NCI-H82 (cell line): ENCODE measurements at regions not wholly inside any gene's neighbourhood (a gene's known extent, or its start where the extent isn't known, plus 50 kb on each side); places are given as distances from the start of the nearest gene placed in this dataset.
"Not testable (repeated sequence)": the region's sequence is repeated elsewhere in the genome, so short reads cannot be mapped to it uniquely, and the experiment has no call there.

Experiments
- DNase-seq: peaks from one replicate; lab custom pipeline; 2025; lab: John Stamatoyannopoulos, UW

DNA sequence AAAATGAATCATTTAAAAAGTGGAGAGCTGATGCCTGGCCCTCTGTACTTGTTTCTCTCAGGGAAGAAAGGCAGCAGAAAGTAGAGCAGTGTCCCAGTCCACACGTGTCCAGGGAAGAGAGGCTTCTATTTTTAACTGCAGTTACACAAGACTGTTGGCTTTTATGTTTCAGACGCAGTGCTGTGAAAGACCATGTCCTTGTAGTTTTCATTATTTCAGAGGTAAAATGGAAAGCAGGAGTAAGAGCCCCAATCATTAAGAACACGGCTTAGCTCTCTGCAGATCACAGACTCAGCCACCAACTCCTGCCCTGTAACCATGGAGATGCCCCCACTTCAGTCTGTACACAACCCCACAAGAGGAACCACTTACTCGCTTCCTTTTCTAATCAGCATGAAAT, 336.3 kb downstream of the DAD1 start:
- DNase-seq: no peak

DNA sequence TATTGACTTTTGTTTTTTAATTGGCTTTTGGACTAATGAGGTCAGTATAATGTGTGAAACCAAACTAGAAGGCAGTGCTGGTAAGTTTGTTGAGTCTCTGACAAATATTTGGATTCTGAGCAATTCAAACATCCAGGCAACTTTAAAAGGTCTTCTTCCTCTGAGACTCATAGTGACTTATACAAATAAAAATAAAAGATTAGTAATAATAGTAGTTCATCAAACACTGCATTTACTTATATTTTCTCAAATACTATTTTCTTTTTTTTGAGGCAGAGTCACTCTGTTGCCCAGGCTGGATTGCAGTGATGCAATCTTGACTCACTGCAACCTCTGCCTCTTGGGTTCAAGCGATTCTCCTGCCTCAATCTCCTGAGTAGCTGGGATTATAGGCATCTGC, 337.9 kb downstream of the DAD1 start:
- DNase-seq: no peak

DNA sequence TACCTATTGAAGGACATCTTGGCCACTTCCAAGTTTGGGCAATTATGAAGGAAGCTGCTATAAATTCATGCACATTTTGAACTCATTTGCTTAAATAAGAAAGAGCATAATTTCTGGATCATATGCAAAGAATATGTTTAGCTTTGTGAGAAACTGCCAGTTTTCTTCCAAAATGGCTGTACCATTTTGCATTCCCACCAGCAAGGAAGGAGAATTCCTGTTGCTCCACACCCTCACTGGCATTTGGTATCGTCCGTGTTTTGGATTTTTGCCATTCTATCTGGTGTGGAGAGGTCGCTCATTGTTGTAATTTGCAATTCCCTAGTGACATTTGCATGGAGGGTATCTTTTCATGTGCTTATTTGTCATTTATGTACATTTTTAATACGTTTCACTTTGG, 339.3 kb downstream of the DAD1 start:
- no peak for DNase-seq

DNA sequence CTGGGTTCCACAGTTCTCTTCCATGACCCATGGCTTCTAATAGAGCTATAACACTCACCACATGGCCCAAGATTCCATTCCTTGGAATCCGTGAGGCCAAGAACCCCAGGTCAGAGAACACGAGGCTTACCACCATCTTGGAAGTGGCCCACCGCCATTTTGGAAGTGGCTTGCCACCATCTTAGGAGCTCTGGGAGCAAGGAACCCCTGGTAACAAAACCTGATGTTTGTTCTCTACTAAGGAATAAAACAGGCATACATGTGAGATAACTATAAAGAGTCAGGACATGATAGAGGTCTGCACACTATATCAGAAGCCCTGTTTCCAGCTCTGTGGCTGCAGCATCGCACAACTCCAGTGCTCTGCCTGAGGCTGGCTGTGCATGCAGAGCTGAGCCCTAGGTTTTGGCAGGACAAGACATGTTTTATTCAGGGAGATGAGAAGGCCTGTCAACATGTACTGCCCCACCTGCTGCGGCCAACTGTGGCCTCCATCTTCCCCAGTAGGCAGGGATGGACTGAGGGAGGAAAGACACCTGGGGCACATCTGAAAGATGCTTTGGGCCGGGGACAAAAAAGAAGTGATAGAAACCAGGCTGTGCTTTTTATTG, 344.9 kb downstream of the DAD1 start:
- DNase-seq: no peak

DNA sequence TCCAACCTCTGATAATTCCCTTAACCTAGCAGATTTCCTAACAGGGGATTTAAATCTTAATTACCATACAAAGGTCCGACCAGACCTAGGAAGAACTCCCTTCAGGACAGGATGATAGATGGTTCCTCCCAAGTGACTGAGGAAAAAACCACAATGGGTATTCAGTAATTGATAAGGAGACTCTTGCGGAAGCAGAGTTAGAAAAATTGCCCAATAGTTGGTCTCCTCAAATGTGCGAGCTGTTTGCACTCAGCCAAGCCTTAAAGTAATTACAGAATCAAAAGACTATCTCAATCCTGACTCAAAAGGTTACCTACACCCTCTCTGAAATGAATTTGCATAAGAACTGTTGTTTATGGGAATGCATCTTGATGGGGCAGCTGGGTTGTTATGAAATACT, 350.7 kb downstream of the DAD1 start:
- not testable (repeated sequence) for DNase-seq

DNA sequence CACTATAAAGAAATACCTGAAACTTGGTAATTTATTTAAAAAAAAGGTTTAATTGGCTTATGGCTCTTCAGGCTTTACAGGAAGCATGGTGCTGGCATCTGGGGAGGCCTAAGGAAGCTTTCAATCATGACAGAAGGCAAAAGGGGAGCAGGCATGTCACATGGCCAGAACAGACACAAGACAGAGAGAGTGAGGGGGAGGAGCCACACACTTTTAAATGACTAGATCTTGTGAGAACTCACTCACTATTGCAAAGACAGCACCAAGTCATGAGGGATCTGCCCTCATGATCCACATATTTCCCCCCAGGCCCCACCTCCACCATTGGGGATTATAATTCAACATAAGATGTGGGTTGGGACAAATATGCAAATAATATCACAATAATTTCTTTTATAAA, 355.6 kb downstream of the DAD1 start:
- DNase-seq: no peak

DNA sequence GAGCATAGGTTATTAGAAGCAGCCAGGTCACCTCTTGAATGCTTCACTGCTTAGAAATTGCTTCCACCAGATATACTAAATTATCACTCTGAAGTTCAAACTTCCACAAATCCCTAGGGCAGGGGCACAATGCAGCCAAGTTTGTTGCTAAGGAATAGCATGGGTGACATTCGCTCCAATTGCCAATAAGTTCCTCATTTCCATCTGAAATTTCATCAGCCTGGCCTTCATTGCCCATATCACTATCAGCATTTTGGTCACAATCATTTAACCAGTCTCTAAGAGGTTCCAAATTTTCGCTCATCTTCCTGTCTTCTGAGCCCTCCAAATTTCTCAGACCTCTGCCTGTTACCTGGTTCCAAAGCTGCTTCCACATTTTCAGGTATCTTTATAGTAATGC, 356.1 kb downstream of the DAD1 start:
- no peak for DNase-seq

DNA sequence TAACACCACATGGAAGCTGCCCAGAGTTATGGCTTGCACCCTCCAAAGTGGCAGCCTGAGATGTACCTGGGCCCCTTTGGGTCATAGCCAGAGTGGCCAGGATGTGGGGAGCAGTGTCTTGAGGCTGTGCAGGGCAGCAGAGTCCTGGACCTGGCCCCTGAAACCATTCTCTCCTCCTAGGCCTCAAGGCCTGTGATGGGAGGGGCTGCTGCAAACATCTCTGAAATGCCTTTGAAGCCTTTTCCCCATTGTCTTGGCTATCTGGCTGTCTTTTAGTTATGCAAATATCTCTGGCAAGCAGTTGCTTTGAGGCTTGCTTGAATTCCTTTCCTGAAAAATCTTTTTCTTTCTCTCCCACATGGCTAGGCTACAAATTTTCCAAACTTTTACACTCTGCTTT, 356.5 kb downstream of the DAD1 start:
- no peak for DNase-seq

DNA sequence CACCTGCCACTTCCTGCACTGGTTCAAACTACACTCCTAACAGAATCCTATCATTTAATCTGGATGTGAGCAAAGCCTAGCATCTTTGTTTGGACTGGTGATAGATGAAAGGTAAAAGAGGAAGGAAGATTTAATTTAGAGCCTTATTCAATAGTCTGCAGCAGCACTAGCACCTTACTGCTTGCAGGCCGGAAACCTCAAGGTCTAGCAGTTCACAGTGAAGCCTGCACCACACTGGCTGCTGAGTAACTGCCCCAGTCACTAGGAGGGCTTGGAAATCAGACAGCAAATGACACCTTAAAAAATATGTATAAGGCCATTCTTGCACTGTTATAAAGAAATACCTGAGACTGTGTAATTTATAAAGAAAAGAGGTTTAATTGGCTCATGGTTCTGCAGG, 358.0 kb downstream of the DAD1 start:
- DNase-seq: no peak

DNA sequence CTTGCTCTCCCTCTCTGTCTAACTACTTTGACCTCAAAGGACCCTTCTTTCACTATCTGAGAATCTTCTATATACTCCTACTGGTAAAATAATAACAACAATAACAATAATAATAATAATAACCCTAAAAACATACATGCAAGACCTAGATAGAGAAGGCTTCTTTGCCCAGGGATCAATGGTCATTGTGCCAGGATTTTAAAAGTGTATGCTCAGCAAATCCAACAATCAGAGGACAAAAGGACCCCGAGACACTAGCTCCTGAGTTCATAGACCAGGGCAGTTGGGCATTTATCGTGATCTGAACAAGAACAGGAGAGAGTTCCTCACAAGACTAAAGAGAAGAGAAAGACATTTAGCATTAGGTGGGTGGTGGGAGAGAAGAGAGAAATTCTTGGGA, 358.5 kb downstream of the DAD1 start:
- no peak for DNase-seq

DNA sequence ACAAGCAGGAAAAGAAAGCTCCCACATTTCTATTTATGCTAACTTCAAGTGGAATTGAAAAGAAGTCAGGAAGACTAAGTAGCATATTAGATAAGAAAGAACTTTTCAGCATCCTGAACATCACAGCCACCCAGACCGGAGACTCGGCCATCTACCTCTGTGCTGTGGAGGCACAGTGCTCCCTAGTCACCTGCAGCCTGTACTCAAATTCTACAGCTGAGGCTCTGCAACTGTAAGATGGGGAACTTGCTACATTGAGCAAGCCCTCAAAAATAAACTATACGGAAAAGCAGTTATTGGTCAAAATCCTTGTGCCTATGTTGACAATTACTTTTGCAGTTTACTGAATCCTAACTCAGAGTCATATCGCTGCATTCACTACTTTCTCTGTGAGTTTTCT, 361.9 kb downstream of the DAD1 start:
- DNase-seq: no peak

DNA sequence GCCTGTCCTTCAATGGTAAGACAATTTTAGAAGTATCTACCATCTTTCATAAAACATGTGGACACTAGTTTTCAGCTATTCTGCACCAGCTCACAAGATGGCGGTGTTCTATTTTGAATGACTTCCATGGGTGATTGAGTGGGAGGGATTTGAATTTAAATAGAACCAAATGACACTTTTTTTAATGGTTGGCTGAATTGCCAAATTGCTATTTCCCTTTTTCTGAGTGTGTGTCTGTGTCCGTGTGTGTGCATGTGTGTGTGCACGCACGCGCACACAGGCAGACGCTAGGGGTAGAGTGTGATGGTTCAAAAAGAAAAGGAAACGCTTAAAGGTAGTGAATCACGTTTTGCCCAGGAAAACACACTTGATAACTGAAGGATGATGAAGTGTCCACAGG, 362.6 kb downstream of the DAD1 start:
- no peak for DNase-seq

DNA sequence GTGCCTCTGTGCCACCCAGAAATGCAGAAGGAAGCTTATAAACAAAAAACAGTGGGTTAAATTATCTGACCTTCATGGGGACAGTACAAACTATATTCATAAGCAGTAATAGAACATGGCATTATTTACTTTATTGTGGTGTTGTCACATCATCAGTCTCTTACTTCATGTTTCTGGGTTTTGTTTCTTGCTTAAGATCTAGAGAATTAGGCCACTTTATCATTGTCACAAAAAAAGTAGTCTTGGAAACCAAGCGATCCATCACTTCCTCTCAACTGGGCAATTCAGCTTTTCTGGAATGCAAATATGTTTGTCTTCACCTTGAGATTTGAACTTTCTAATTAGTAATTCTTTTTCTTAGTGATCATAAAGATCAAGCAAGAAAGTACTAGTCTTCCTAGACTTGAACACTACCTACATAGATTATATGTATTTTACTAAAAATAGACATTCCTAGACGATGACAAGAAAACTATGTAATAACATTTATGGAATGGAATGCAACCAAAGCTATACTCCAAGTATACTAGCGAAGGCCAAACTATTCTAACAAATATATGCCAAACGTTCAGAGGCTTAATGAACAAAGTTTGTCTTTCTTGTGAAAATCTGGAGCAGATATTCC, 363.4 kb downstream of the DAD1 start:
- no peak for DNase-seq

DNA sequence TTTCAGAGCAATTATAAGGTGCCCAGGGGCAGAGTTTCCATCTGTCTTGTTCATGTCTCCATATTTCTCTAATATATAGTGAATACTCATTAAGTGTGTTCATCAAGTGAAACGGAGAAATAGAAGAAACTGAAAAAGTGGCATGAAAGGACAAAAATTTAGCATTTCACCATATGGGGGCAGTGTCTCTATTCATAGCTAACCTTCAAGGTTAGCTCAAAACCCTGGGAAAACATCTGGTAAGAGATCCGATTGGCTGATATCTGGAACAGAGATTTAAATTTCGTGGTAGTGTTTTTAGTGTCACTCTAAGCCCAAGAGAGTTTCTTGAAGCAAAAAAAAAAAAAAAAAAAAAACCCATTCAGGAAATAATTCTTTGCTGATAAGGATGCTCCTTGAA, 367.5 kb downstream of the DAD1 start:
- DNase-seq: no peak

DNA sequence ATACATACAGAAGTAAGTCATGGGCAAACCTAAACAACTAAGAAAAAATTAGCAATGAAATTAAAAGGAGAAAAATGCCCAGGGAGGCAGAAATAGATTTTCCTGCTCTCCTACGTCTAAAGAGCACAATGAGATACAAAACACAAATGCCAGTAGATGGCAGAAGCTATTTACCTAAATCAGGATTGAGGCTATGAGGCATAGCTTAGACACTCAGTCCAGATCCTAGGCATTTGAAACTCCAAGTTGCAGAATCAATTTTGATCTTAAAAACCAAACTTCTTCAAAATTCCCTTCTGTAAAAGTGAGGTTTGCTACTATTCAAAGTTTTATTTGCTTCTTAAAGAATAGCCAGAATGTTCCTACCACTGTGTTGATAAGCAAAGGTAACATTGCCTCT, 368.6 kb downstream of the DAD1 start:
- DNase-seq: no peak

DNA sequence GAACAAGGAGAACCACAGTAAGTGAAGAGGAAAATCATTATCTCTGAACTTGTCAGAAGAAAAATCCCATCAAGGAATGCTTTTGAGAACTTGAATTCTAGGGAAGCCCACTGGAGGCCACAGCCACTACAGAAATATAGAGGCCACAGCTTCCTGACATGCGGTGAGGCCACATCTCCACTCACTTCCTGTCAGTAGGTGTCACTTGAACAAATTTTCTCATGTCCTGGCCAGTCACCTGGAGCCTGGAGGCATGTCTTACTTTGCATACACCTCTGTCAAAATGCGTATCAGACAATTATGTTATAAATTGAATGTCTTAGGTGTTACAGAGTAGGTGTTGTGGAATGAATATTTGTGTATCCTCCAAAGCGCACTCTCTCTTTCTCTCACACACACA, 370.3 kb downstream of the DAD1 start:
- no peak for DNase-seq

DNA sequence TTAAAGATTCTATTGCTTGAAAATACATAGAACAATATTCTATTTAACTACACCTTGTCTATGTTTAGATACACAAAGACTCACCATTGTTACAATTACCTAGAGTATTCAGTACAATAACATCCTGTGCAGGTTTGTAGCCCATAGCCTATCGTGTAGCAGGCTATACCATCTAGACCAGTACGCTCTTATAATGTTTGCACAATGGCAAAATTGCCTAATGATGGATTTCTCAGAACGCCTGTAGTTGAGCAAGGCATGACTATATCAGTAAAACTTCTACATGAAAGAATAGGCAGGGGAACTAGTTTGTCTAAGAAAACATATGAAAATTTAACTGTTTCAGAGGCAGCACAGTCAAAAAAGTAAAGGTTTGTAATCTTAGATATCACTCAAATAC, 375.9 kb downstream of the DAD1 start:
- DNase-seq: no peak

DNA sequence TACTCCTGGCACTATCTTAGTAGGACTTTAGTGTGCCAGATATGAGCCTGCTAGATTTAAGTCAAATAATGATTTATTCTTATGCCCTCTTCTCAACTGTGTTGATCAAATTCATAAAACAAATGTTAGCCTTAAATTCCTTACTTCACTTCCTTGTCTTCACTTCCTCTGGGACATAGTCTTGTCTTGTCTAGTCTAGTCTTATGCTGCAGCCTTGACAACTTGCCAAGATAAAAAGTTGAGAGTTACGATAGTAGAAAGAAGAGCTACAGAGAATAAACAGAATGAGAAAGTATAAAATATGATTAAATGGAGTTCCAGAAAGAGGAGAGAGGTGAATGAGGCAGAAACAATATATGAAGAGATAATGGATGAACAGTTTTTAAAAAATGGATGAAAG, 378.1 kb downstream of the DAD1 start:
- no peak for DNase-seq

DNA sequence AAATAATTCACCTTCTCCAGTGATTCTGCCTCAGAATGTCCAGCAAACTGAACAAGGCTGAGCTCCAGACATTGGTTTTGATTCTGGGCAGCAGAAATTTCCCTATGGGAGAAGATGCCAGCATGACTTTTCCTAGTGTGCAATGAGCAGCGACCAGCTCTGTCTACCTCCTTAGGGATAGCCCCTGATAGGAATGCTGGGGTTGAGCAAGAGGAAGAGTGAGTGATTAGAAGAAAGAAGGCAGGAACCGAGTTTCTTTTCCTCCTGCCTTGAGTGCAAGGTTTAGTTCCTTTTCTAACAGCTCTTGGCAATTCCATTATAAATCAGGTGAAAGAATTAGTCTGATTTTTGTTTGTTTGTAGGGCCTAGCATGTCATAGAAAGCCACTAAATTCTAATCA, 379.0 kb downstream of the DAD1 start:
- DNase-seq: no peak

DNA sequence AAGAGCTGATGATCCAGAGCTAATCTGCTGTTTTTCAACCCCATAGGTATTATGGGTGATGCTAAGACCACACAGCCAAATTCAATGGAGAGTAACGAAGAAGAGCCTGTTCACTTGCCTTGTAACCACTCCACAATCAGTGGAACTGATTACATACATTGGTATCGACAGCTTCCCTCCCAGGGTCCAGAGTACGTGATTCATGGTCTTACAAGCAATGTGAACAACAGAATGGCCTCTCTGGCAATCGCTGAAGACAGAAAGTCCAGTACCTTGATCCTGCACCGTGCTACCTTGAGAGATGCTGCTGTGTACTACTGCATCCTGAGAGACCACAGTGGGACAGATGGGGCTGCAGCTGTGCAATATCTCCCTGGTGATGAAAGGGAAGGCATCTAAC, 386.0 kb downstream of the DAD1 start:
- no peak for DNase-seq

DNA sequence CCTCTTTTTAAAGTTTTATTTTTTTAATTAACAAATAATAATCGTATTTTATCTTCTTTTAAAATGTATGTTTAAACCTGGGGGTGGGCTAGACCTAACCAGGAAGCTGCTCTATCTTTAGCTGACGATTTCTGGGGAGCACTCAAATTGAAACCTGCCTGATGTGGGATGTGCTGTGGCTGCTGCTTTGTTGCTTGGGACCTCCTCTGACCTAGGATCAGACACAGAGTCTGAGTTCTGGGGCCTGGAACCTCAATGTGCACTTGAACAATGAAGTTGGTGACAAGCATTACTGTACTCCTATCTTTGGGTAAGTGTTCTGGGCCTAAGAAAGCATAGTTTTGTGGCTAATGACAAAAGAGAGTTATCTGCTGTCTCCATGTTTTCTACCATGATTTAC, 386.7 kb downstream of the DAD1 start:
- no peak for DNase-seq

DNA sequence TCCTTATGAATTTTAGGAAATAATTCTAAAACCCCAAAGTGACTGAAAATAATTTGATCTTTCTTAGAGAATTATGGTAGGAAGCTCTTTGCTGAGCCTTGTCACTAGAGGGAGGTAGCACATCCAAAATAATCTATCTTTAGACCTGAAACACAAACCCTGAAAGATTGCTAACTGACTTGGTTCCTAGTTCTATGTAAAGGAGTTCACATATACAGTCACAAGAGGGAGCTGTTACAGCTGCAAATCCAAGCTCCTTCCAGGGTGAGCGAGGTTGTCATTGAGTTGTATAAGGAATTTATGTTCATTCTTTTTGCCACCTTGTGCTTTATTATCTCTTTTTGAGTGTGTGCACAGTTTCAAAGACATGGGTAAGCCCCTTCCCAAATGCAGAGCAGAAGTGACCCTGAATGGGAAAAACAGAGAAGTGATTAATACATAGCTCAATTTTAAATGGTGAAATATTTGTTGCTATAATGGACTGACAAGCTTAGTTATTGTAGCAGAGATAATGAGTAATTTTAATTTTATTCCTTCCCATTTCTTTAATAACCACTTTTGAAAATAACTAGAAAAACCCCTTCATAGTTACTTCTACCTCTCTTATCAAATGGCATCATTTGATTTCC, 387.9 kb downstream of the DAD1 start:
- DNase-seq: peak; percentile 27

DNA sequence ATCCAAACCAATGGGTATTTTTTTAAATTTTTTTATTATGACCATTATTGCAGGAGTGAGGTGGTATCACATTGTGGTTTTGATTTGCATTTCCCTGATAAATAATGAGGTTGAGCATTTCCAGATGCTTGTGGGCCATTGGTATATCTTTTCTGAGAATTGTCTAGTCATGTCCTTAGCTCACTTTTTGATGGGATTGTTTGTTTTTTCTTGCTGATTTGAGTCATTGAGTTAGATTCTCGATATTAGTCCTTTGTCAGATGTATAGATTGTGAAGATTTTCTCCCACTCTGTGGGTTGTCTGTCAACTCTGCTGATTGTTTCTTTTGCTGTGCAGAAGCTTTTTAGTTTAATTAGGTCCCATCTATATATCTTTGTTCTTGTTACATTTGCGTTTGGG, 388.9 kb downstream of the DAD1 start:
- DNase-seq: not testable (repeated sequence)

DNA sequence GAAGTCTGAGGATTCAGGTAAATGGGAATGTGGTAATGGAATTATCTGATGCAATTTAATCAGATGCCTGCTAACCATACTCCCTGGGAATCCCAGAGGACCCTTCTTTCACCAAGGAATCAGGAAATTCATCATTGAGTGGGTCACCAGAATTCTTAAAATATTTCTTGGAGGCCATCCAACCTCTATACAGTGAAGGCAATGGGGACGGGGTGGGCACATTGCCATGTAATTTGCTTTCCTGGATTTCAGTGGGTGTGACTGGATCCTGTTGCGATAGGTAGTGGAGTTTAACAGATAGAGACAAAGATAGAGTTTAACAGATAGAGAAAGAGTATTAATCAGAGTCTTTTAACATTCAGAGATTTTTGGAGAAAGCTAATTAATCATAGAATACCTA, 394.4 kb downstream of the DAD1 start:
- DNase-seq: no peak
